ENCODE measurements at regions not wholly inside any gene's neighbourhood (a gene's known extent, or its start where the extent isn't known, plus 50 kb on each side); places are given as distances from the start of the nearest gene placed in this dataset.

DNA sequence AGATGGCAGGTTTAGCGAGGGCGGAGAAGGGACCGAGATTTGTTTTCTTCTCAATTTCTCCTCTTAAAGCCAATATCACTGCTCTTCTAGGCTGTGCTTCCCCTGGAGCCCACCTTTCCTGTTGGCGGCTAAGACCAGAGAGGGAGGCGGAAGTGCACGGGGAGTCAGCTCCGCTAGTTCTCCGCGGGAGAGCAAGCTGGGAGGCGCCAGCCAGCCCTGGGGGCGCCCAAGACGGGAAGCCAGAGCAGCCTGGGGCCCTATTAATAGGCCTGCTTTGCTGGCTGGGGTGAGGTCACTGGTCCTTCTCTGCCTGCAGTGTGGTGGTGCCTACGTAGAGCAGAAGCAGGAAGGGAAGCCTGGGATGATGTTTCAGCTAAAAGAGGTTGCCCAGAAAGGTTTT is 61.6 kb downstream of the LSM5 start:
- peaks cover 92% of the 10 kb centered on the region for H3K27me3 Mint-ChIP-seq
- H3K27ac Mint-ChIP-seq (ENCODE audit: low read depth), result no peak overlapping the region

GRCh38 chr7:32427769-32428291 is 62.4 kb downstream of the LSM5 start:
- H3K4me1 Mint-ChIP-seq, result no peaks in the 10 kb centered on the region
- ATAC-seq (replicated peaks; ENCODE audit: extremely low read depth, poor library complexity, severe bottlenecking) (no peak), DNase-seq (ENCODE audit: low spot score in 2 of 2) (peak in 1 of 2 donors; percentile 17)
- H3K9me3 Mint-ChIP-seq, result peaks cover 8% of the 10 kb centered on the region
- no peak overlapping the region for H3K4me3 Mint-ChIP-seq
- no peaks in the 10 kb centered on the region for H3K36me3 Mint-ChIP-seq (ENCODE audit: insufficient read depth)
- no peak overlapping the region for H3K27ac Mint-ChIP-seq (ENCODE audit: low read depth)
- H3K27me3 Mint-ChIP-seq, result peaks cover 92% of the 10 kb centered on the region

More for the DNA sequence above, 61.6 kb downstream of the LSM5 start:
- ATAC-seq (replicated peaks; ENCODE audit: extremely low read depth, poor library complexity, severe bottlenecking), result no peak
- Mint-ChIP-seq H3K36me3 (ENCODE audit: insufficient read depth) (no peaks in the 10 kb centered on the region), H3K4me3 (no peak overlapping the region), H3K9me3 (peaks cover 8% of the 10 kb centered on the region), H3K4me1 (no peaks in the 10 kb centered on the region)
- no peak for DNase-seq (ENCODE audit: low spot score in 2 of 2)

- DNase-seq (ENCODE audit: low spot score in 2 of 2) (no peak), ATAC-seq (replicated peaks; ENCODE audit: extremely low read depth, poor library complexity, severe bottlenecking) (no peak)
- H3K27ac Mint-ChIP-seq (ENCODE audit: low read depth), result no peak overlapping the region
- peaks cover 30% of the 10 kb centered on the region for H3K27me3 Mint-ChIP-seq
- H3K4me3 Mint-ChIP-seq, result no peak overlapping the region
- H3K4me1 Mint-ChIP-seq, result no peaks in the 10 kb centered on the region
- no peaks in the 10 kb centered on the region for H3K9me3 Mint-ChIP-seq
- no peaks in the 10 kb centered on the region for H3K36me3 Mint-ChIP-seq (ENCODE audit: insufficient read depth)
These were observed 73.3 kb downstream of the LSM5 start for GRCh38 chr7:32416846-32417245.

DNA sequence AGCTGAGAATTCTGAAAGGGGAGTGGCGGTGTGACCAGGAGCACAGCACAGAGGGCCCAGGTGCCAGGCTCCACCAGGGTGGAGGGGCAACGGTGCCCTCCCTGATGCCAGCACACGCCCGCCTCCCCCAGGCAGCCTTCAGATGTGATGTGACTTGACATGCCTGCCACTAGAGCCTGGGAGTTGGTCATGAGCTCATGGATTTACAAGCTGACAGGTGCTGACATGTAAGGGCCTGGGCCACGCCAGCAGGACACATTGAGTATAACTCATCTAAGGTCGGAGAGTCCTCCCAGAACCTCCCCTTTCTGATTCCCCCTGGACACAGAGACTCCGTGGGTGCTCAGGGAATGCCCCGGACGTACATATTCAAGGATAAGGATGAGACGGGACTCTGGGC is 74.2 kb downstream of the LSM5 start:
- Mint-ChIP-seq H3K4me3 (no peak overlapping the region), H3K9me3 (no peaks in the 10 kb centered on the region), H3K36me3 (ENCODE audit: insufficient read depth) (no peaks in the 10 kb centered on the region), H3K27ac (ENCODE audit: low read depth) (no peak overlapping the region), H3K4me1 (no peaks in the 10 kb centered on the region), H3K27me3 (peaks cover 23% of the 10 kb centered on the region)
- ATAC-seq (replicated peaks; ENCODE audit: extremely low read depth, poor library complexity, severe bottlenecking) (no peak), DNase-seq (ENCODE audit: low spot score in 2 of 2) (no peak)

GRCh38 chr7:32415519-32415918 is 74.7 kb downstream of the LSM5 start:
- H3K27ac Mint-ChIP-seq (ENCODE audit: low read depth), result no peak overlapping the region
- H3K4me1 Mint-ChIP-seq, result no peaks in the 10 kb centered on the region
- H3K9me3 Mint-ChIP-seq, result no peaks in the 10 kb centered on the region
- H3K27me3 Mint-ChIP-seq, result peaks cover 19% of the 10 kb centered on the region
- no peak for ATAC-seq (replicated peaks; ENCODE audit: extremely low read depth, poor library complexity, severe bottlenecking)
- no peak overlapping the region for H3K4me3 Mint-ChIP-seq
- H3K36me3 Mint-ChIP-seq (ENCODE audit: insufficient read depth), result no peaks in the 10 kb centered on the region
- no peak for DNase-seq (ENCODE audit: low spot score in 2 of 2)

DNA sequence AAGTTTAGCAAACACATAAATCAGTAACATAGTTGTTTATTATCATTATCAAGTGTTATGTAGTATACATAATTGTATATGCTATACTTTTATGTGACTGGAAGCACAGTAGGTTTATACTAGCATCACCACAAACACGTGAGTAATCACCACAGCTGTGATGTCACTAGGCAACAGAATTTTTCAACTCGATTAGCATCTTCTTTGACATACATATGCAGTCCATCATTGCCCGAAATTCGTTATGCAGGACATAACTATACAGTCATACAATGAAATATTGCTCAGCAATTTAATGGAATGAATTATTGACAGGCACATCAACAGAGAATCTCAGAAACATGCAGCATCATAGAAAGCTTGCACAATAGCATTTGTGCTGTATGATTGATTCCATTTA is 77.7 kb downstream of the LSM5 start:
- no peak for ATAC-seq (replicated peaks; ENCODE audit: extremely low read depth, poor library complexity, severe bottlenecking)
- no peaks in the 10 kb centered on the region for H3K4me1 Mint-ChIP-seq
- no peaks in the 10 kb centered on the region for H3K9me3 Mint-ChIP-seq
- peaks cover 27% of the 10 kb centered on the region for H3K27me3 Mint-ChIP-seq
- DNase-seq (ENCODE audit: low spot score in 2 of 2), result no peak
- no peaks in the 10 kb centered on the region for H3K36me3 Mint-ChIP-seq (ENCODE audit: insufficient read depth)
- no peak overlapping the region for H3K27ac Mint-ChIP-seq (ENCODE audit: low read depth)
- no peak overlapping the region for H3K4me3 Mint-ChIP-seq

DNA sequence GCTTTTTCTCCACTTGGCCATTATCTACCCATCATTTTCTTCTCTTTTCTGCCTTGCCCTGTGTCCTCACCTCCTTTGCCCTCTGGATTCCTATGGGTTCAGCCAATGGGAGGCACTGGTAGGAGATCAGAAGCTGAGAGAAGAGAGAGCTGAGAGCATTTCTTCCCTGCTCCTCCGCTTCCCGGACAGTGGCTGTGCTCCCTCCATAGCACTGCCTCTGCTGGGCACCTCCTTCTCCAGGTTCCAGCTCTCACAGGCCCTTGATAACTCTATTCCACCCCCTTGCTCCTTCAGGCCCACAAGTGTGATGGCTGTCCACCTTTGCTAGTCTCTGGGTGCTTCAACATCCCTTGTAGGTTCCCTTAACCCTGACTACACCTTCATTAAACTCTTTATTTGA is 79.6 kb downstream of the LSM5 start:
- Mint-ChIP-seq H3K4me1 (no peaks in the 10 kb centered on the region), H3K9me3 (no peaks in the 10 kb centered on the region), H3K4me3 (no peak overlapping the region), H3K27ac (ENCODE audit: low read depth) (no peak overlapping the region), H3K27me3 (peaks cover 29% of the 10 kb centered on the region), H3K36me3 (ENCODE audit: insufficient read depth) (no peaks in the 10 kb centered on the region)
- DNase-seq (ENCODE audit: low spot score in 2 of 2), result no peak
- no peak for ATAC-seq (replicated peaks; ENCODE audit: extremely low read depth, poor library complexity, severe bottlenecking)

- Mint-ChIP-seq H3K4me3 (no peak overlapping the region), H3K9me3 (no peaks in the 10 kb centered on the region), H3K4me1 (no peaks in the 10 kb centered on the region), H3K27ac (ENCODE audit: low read depth) (no peak overlapping the region), H3K36me3 (ENCODE audit: insufficient read depth) (no peaks in the 10 kb centered on the region), H3K27me3 (peaks cover 31% of the 10 kb centered on the region)
- ATAC-seq (replicated peaks; ENCODE audit: extremely low read depth, poor library complexity, severe bottlenecking), result no peak
- no peak for DNase-seq (ENCODE audit: low spot score in 2 of 2)
These were observed 83.8 kb downstream of the LSM5 start for GRCh38 chr7:32406386-32406785.

DNA sequence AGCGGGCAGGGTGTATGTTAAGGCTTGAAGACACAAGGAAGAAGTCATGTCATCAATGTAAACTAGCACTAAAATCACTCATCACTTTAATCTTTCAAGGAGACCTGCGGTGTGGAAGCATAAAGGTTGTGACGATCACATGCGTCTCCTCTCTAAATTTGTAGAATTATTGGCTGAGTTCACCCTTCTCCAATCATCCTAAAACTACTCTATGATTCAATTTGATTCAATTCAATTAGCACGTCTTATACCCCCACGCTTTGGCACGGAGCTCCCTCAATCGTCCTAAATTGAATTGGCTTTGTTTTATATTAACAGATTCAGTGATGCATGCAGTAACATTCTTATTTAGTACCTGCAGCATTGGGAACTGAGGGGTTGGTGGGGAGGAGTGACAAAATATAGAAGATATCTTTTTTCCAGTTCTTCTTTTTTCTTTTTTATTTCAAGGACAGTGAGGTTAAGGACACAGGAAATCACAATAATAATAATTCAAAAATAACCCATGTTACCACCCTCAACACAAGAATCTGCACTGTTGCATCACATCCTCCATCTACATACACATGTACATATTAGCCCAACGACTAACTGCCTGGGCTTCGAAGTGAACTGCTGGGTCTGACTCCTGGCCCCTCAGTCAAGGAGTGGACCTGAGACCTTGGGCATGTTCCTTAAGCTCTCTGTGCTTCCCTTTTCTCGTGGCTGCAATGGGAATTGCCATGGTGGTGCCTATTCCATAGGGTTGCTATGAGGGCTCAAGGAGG is 86.5 kb downstream of the LSM5 start:
- Mint-ChIP-seq H3K27ac (ENCODE audit: low read depth) (no peak overlapping the region), H3K36me3 (ENCODE audit: insufficient read depth) (no peaks in the 10 kb centered on the region), H3K9me3 (no peaks in the 10 kb centered on the region), H3K27me3 (peaks cover 39% of the 10 kb centered on the region), H3K4me1 (no peaks in the 10 kb centered on the region), H3K4me3 (no peak overlapping the region)
- ATAC-seq (replicated peaks; ENCODE audit: extremely low read depth, poor library complexity, severe bottlenecking) (no peak), DNase-seq (ENCODE audit: low spot score in 2 of 2) (no peak)

- Mint-ChIP-seq H3K27me3 (peaks cover 26% of the 10 kb centered on the region), H3K4me1 (no peaks in the 10 kb centered on the region), H3K9me3 (no peaks in the 10 kb centered on the region), H3K27ac (ENCODE audit: low read depth) (no peak overlapping the region), H3K36me3 (ENCODE audit: insufficient read depth) (no peaks in the 10 kb centered on the region), H3K4me3 (no peak overlapping the region)
- ATAC-seq (replicated peaks; ENCODE audit: extremely low read depth, poor library complexity, severe bottlenecking) (no peak), DNase-seq (ENCODE audit: low spot score in 2 of 2) (no peak)
These were observed 89.5 kb downstream of the LSM5 start for GRCh38 chr7:32400676-32401075.

DNA sequence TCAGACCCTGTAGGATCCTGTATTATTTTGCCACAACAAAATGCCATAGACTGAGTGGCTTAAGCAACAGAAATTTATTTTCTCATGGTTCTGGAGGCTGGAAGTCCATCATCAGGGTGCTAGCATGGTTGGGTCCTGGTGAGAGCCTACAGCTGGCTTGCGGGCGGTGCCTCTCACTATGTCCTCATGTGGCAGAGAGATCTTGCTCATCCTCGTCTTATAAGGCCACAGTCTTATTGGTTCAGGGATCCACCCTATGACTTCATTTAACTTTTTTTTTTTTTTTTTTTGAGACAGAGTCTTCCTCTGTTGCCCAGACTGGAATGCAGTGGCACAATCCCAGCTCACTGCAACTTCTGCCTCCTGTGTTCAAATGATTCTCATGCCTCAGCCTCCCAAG is 90.9 kb downstream of the LSM5 start:
- H3K4me3 Mint-ChIP-seq, result no peak overlapping the region
- no peak for ATAC-seq (replicated peaks; ENCODE audit: extremely low read depth, poor library complexity, severe bottlenecking)
- no peak overlapping the region for H3K27ac Mint-ChIP-seq (ENCODE audit: low read depth)
- H3K27me3 Mint-ChIP-seq, result peaks cover 35% of the 10 kb centered on the region
- H3K9me3 Mint-ChIP-seq, result no peaks in the 10 kb centered on the region
- no peaks in the 10 kb centered on the region for H3K36me3 Mint-ChIP-seq (ENCODE audit: insufficient read depth)
- H3K4me1 Mint-ChIP-seq, result no peaks in the 10 kb centered on the region
- no peak for DNase-seq (ENCODE audit: low spot score in 2 of 2)

- DNase-seq (ENCODE audit: low spot score in 2 of 2) (no peak), ATAC-seq (replicated peaks; ENCODE audit: extremely low read depth, poor library complexity, severe bottlenecking) (no peak)
- no peak overlapping the region for H3K4me3 Mint-ChIP-seq
- H3K36me3 Mint-ChIP-seq (ENCODE audit: insufficient read depth), result no peaks in the 10 kb centered on the region
- H3K9me3 Mint-ChIP-seq, result no peaks in the 10 kb centered on the region
- H3K27me3 Mint-ChIP-seq, result peaks cover 21% of the 10 kb centered on the region
- no peak overlapping the region for H3K27ac Mint-ChIP-seq (ENCODE audit: low read depth)
- no peaks in the 10 kb centered on the region for H3K4me1 Mint-ChIP-seq
These were observed 95.0 kb downstream of the LSM5 start for GRCh38 chr7:32395168-32395567.

DNA sequence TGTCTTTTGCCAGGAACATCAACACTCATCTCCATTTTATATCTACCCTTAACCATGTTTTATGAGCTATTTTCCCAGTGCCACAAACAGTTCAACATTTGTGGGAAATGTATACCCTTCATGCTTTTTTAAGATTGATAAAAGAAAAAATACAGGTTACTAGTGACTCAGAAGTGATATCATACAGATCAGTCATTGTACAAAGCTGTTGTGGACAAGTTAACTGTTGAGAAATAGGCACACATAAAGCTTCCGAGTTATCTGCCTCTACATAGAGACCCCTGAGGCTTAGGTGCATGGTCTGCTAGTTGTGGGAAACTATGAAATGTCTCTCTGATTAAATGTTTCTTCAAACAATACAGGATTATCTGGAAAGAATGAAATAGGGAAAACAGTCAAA is 96.3 kb downstream of the LSM5 start:
- no peak overlapping the region for H3K4me3 Mint-ChIP-seq
- no peaks in the 10 kb centered on the region for H3K4me1 Mint-ChIP-seq
- DNase-seq (ENCODE audit: low spot score in 2 of 2), result no peak
- H3K9me3 Mint-ChIP-seq, result no peaks in the 10 kb centered on the region
- no peak for ATAC-seq (replicated peaks; ENCODE audit: extremely low read depth, poor library complexity, severe bottlenecking)
- H3K27ac Mint-ChIP-seq (ENCODE audit: low read depth), result no peak overlapping the region
- no peaks in the 10 kb centered on the region for H3K36me3 Mint-ChIP-seq (ENCODE audit: insufficient read depth)
- H3K27me3 Mint-ChIP-seq, result peaks cover 16% of the 10 kb centered on the region
